ENCODE measurements at regions not wholly inside any gene's neighbourhood (a gene's known extent, or its start where the extent isn't known, plus 50 kb on each side); places are given as distances from the start of the nearest gene placed in this dataset.

DNA sequence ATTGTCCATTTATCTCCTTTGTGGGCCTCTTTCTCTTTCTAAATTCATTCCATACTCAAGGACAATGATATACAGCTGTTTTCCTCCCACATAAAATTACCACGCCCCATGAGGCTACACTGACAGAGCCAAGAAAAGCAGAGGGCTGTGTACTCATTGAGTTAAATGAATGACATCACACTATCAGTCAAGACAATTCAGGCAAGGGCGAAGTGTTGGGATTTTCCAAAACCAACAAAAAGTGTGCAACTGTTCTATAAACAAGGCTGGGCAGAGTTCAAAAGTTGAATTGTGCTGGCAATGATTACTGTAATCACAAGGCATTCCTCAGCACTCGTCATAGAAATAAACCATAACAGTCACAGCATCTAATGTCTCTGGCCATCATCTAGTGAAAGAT, 799.6 kb upstream of the DIAPH2 start:
- TF ChIP-seq, protein P1, sequence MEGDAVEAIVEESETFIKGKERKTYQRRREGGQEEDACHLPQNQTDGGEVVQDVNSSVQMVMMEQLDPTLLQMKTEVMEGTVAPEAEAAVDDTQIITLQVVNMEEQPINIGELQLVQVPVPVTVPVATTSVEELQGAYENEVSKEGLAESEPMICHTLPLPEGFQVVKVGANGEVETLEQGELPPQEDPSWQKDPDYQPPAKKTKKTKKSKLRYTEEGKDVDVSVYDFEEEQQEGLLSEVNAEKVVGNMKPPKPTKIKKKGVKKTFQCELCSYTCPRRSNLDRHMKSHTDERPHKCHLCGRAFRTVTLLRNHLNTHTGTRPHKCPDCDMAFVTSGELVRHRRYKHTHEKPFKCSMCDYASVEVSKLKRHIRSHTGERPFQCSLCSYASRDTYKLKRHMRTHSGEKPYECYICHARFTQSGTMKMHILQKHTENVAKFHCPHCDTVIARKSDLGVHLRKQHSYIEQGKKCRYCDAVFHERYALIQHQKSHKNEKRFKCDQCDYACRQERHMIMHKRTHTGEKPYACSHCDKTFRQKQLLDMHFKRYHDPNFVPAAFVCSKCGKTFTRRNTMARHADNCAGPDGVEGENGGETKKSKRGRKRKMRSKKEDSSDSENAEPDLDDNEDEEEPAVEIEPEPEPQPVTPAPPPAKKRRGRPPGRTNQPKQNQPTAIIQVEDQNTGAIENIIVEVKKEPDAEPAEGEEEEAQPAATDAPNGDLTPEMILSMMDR (IDR thresholded peaks at IDR 0.05), result no peak
- H3K36me3 ChIP-seq (ENCODE audit: control insufficient read depth, insufficient read depth, low read length), result no peaks in the 10 kb centered on the region
- no peak overlapping the region for H3K27ac ChIP-seq (ENCODE audit: low read length)
- no peak overlapping the region for H3K27ac Mint-ChIP-seq
- intact Hi-C loops (cut with micrococcal nuclease), result no loop called here
- no peaks in the 10 kb centered on the region for H3K4me1 Mint-ChIP-seq
- ATAC-seq (no peak), DNase-seq (no peak)
- no peaks in the 10 kb centered on the region for H3K27me3 ChIP-seq (ENCODE audit: control insufficient read depth, insufficient read depth, low read length)
- 76% methylated on average over 3 of the region's 3 CpGs for WGBS (ENCODE audit: insufficient coverage)
- H3K9me3 Mint-ChIP-seq, result peaks cover 2 to 6% of the 10 kb centered on the region in 2 donors
- no peaks in the 10 kb centered on the region for H3K9me3 ChIP-seq (ENCODE audit: control insufficient read depth, insufficient read depth, low read length)
- H3K4me3 Mint-ChIP-seq, result no peak overlapping the region
- no peaks in the 10 kb centered on the region for H3K36me3 Mint-ChIP-seq
- H3K27me3 Mint-ChIP-seq (ENCODE audit: low read depth in 2 of 2), result no peaks in the 10 kb centered on the region
- no peak overlapping the region for H3K4me3 ChIP-seq (ENCODE audit: low read length)
- no peaks in the 10 kb centered on the region for H3K4me1 ChIP-seq (ENCODE audit: control insufficient read depth, insufficient read depth, low read length)

DNA sequence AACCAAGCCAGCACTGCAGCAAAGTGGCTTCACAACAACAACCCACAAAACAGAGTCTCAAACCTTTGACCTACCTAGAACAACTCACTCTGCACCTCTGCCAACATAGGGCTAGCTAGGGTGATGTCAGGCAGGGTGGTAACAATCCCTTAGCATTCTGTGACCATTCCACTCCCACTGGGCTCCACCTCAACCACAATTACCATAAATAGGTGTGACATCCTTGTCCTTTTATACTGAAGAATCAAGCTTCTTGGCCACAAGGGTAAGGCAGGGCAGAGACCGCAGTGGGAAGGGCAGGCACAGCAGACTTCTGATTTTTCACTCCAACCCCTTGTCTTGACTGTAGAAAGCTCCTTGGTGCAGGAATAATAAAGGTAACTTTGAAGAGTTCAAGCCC, 795.4 kb upstream of the DIAPH2 start:
- no peaks in the 10 kb centered on the region for H3K27me3 ChIP-seq (ENCODE audit: control insufficient read depth, insufficient read depth, low read length)
- 83% methylated on average over 1 of the region's 1 CpG for WGBS (ENCODE audit: insufficient coverage)
- Mint-ChIP-seq H3K9me3 (peaks cover 2 to 10% of the 10 kb centered on the region in 2 donors), H3K4me1 (no peaks in the 10 kb centered on the region), H3K27me3 (ENCODE audit: low read depth in 2 of 2) (no peaks in the 10 kb centered on the region), H3K36me3 (no peaks in the 10 kb centered on the region), H3K27ac (no peak overlapping the region), H3K4me3 (no peak overlapping the region)
- ATAC-seq (no peak), DNase-seq (no peak)
- TF ChIP-seq, protein P1 (IDR thresholded peaks at IDR 0.05), result no peak
- H3K9me3 ChIP-seq (ENCODE audit: control insufficient read depth, insufficient read depth, low read length), result no peaks in the 10 kb centered on the region
- no peaks in the 10 kb centered on the region for H3K36me3 ChIP-seq (ENCODE audit: control insufficient read depth, insufficient read depth, low read length)
- H3K4me1 ChIP-seq (ENCODE audit: control insufficient read depth, insufficient read depth, low read length), result no peaks in the 10 kb centered on the region
- no peak overlapping the region for H3K4me3 ChIP-seq (ENCODE audit: low read length)
- intact Hi-C loops (cut with micrococcal nuclease), result no loop called here
- H3K27ac ChIP-seq (ENCODE audit: low read length), result no peak overlapping the region

DNA sequence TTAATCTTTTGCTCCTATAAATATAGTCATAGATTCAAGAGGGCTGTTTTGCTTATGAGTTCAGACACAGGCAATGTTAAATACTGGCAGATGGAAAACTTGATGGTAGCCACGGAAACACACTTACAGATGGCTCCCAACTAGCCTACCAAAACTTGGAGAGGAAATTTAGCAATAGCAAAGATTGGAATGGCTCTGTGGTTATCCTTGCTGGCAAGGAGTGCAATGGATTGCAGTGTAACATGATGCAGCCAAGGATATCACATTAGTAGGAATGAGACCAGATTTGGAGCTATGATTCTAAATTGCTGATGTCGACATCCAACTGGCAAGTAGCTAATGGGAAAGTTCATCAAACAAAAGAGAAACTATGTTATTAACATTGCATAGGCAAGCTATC, 791.0 kb upstream of the DIAPH2 start:
- ATAC-seq (no peak), DNase-seq (no peak)
- 83% methylated on average over 2 of the region's 2 CpGs for WGBS (ENCODE audit: insufficient coverage)
- Histone ChIP-seq H3K9me3 (ENCODE audit: control insufficient read depth, insufficient read depth, low read length) (no peaks in the 10 kb centered on the region), H3K4me3 (ENCODE audit: low read length) (no peak overlapping the region), H3K36me3 (ENCODE audit: control insufficient read depth, insufficient read depth, low read length) (no peaks in the 10 kb centered on the region), H3K27ac (ENCODE audit: low read length) (no peak overlapping the region), H3K4me1 (ENCODE audit: control insufficient read depth, insufficient read depth, low read length) (no peaks in the 10 kb centered on the region), H3K27me3 (ENCODE audit: control insufficient read depth, insufficient read depth, low read length) (no peaks in the 10 kb centered on the region)
- H3K4me3 Mint-ChIP-seq, result no peak overlapping the region
- H3K4me1 Mint-ChIP-seq, result no peaks in the 10 kb centered on the region
- H3K27me3 Mint-ChIP-seq (ENCODE audit: low read depth in 2 of 2), result no peaks in the 10 kb centered on the region
- H3K9me3 Mint-ChIP-seq, result peaks cover 0 to 7% of the 10 kb centered on the region in 2 donors
- intact Hi-C loops (cut with micrococcal nuclease), result no loop called here
- H3K27ac Mint-ChIP-seq, result no peak overlapping the region
- no peaks in the 10 kb centered on the region for H3K36me3 Mint-ChIP-seq
- TF ChIP-seq, protein P1 (IDR thresholded peaks at IDR 0.05), result no peak

DNA sequence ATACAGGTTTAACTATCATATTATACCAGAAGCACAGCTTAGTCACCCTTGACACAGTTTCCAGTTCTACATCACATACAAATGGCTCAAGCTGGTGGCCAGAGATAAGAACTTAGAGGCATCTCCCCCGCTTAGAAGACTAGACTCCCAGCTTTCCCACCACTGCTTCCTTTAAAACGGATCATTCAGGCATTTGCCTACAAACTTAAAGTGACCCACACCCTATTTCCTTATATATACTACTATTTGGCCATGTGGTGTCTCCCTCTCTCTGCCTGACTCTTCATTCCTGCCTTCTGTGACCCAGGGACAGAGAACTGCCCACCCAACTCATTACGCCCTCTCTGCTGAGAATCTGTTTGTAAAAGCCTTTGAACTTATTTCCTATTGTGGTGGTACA, 781.2 kb upstream of the DIAPH2 start:
- Mint-ChIP-seq H3K4me1 (no peaks in the 10 kb centered on the region), H3K27ac (no peak overlapping the region), H3K36me3 (no peaks in the 10 kb centered on the region), H3K4me3 (no peak overlapping the region), H3K27me3 (ENCODE audit: low read depth in 2 of 2) (no peaks in the 10 kb centered on the region), H3K9me3 (peaks cover 0 to 12% of the 10 kb centered on the region in 2 donors)
- intact Hi-C loops (cut with micrococcal nuclease), result no loop called here
- no peaks in the 10 kb centered on the region for H3K27me3 ChIP-seq (ENCODE audit: control insufficient read depth, insufficient read depth, low read length)
- TF ChIP-seq, protein P1 (IDR thresholded peaks at IDR 0.05), result no peak
- 43% methylated on average over 3 of the region's 3 CpGs for WGBS (ENCODE audit: insufficient coverage)
- no peaks in the 10 kb centered on the region for H3K36me3 ChIP-seq (ENCODE audit: control insufficient read depth, insufficient read depth, low read length)
- H3K4me1 ChIP-seq (ENCODE audit: control insufficient read depth, insufficient read depth, low read length), result no peaks in the 10 kb centered on the region
- H3K9me3 ChIP-seq (ENCODE audit: control insufficient read depth, insufficient read depth, low read length), result no peaks in the 10 kb centered on the region
- ATAC-seq (no peak), DNase-seq (no peak)
- H3K27ac ChIP-seq (ENCODE audit: low read length), result no peak overlapping the region
- H3K4me3 ChIP-seq (ENCODE audit: low read length), result no peak overlapping the region
